HG03432 (cell line): ENCODE measurements at regions not wholly inside any gene's neighbourhood (a gene's known extent, or its start where the extent isn't known, plus 50 kb on each side); places are given as distances from the start of the nearest gene placed in this dataset.
"Not testable (repeated sequence)": the region's sequence is repeated elsewhere in the genome, so short reads cannot be mapped to it uniquely, and the experiment has no call there.

Source experiments
- ATAC-seq: cut with Tn5 transposase; IDR thresholded peaks from one replicate; pipeline ENCODE4 v1.9.1; 2021; ENCODE audit warnings: mild to moderate bottlenecking, moderate library complexity; ENCODE audit not compliant: unreplicated experiment

GRCh38 chr2:107535905-107536689 lies 290.6 kb upstream of the RGPD4 start:
- ATAC-seq = not testable (repeated sequence)

DNA sequence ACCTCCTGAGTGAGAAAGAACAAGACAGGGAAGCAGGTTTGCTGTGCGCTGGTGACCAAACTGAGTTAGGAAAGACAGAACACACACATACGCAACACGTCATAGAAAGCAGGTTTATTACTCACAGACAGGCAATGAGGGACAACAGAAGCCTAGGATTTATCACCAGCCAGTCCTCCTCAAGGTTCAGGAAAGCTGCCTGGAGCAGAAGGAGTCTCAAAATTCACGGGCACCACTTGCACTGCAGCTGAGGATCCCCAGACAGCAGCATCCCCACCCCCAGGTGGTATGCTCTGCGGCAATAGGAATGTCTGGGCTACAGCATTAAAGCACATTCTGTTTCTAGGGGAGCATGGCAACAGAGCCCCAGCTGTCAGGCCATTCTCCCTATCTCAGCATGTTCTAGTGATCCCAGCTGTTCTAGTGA lies 284.4 kb upstream of the RGPD4 start:
- no peak for ATAC-seq

DNA sequence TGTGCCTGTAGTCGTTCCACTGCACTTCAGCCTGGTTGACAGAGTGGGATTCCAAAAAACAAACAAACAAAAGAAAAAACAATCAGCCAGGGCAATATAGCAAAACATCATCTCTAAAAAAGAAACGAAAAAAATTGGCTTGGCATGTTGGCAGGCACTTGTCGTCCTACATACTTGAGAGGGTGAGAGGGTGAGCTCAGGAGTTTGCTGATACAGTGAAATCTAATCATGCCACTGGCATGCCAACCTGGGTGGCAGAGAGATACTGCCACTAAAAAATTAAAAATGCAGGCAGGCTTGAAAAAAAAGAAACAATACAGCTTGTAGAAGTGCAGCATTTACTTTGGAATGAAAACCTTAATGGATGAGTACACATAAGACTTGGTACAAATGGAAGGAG lies 282.9 kb upstream of the RGPD4 start:
- no peak for ATAC-seq

DNA sequence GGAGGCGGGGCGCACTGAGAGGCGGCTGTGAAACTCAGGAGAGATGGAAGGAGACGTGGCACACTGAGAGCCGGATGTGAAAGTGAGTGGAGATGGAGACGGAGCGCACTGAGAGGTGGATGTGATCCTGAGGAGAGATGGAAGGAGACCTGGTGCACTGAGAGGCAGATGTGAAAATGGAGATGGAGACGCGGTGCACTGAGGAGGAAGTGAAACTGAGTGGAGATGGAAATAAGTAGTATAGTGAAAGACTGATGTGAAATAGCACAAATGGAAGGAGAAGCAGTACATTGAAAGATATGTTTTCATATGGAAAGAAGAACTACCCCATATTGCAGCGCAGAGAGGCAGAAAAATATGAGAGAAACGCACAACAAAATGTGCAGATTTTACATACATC lies 281.6 kb upstream of the RGPD4 start:
- ATAC-seq = no peak

GRCh38 chr2:107545851-107546250 lies 280.8 kb upstream of the RGPD4 start:
- no peak for ATAC-seq

- no peak for ATAC-seq
These were observed 278.5 kb upstream of the RGPD4 start for GRCh38 chr2:107548216-107548615.

DNA sequence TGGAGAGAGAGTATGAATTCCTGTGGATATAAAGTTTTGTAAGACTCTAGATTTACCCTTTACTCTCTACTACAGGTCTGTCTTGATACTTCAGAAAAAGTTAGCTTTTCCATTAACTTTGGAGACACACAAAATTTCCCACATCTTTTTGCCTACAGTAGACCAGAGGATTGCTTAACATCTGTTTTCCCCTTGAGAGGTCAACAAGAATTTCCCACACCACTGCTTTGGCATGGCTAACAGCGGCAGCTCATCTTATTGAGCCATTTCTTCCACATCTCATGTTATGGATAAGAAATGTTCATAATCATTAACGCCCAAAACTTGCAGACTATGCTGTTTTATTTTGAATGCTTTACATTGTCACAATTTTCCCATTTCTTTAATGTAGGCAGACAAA lies 273.6 kb upstream of the RGPD4 start:
- ATAC-seq = no peak

DNA sequence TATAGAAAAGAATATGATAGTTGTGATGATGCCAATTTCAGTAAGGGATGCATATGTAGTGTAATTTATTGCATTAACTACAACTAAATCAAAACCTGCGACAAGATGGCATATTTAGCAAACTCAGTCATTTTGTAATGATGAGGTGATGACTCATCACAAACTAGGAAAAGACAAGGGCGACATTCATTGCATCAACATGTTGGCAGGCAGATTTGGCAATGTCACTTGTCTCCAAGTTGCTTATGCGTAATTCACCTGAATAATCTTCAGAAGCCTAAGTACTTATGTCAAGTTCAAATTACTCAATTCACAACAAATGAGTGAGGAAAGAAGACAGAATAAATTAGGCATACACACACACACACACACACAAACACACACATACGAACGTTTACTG lies 273.2 kb upstream of the RGPD4 start:
- ATAC-seq = no peak

DNA sequence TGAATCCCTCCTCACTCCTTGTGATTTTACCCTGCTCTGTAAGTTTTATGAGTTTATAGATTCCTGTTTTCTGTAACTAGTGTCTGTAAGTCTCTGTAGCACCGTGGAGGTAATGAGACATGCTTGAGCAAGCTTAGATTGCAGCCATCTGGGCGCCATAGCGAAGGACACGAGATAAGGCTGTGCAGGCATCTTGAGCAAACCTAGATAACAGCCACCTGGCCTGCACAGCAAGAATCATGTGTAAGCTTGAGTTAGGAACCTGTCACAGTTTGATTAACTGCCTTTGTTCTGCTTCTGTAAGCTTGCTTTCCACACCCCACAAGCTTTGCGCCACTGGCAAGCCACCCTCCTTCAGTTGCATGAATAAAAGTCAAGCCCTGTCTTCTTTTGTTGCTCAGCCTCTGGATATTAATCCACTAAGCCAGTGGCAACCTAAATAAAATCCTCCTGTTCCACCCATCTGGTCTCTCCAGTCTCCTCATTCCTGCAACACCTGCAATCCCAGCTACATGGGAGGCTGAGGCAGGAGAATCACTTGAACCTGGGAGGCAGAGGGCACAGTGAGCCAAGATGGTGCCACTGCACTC lies 270.6 kb upstream of the RGPD4 start:
- no peak for ATAC-seq

DNA sequence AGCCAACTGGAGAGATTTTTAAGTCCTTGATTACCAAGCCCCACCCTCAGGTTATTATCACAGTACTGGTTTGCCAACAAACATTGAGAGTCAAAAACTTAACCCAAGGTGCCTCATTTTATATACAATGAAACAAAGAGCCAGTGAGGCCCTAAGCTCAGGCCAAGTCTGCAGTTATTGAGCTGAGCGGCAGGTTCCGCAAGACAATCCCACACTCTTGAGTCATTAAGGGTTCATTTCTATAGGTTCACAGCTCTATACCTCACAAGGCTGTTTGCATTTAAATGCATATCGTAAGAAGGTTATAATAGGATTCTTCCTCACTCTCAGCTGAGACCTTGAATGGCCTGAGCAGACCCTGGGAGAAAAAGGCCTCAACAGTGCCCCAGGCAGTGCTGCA lies 268.4 kb upstream of the RGPD4 start:
- ATAC-seq = no peak

DNA sequence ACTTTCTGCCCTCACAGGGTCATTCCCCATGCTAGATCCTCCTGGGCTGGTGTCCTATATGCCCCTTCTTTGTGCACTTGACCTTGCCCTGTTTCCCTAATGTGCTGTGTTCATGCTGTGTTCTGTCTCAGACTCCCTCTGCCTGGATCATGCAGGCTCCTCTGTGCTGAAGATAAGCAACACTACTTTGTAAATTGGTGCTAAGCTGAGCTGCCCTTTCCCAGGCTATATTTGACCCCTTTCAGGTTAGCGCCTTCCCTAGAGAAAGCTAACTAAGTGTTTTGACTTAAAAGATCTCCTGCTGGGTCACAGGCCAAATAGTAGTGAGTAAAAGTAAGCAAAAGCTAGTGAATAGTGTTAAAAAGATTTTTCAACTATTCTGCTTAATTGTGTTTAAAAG lies 257.2 kb upstream of the RGPD4 start:
- no peak for ATAC-seq

- no peak for ATAC-seq
These were observed 255.8 kb upstream of the RGPD4 start for GRCh38 chr2:107570876-107571275.

DNA sequence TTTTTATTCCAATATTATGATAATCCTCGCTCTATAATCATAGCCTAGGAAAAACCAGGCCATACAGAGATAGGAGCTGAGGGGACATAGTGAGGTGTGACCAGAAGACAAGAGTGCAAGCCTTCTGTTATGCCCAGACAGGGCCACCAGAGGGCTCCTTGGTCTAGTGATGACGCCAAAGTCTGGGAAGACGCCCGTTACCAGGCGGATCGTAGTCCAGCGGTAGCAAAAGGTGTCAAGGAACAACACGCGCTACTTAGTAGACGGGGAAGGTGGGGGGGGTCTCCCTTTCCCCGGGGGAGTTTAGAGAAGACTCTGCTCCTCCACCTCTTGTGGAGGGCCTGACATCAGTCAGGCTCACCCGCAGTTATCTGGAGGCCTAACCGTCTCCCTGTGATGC lies 253.8 kb upstream of the RGPD4 start:
- not testable (repeated sequence) for ATAC-seq

GRCh38 chr2:107576991-107577390 lies 249.7 kb upstream of the RGPD4 start:
- no peak for ATAC-seq

GRCh38 chr2:107582487-107582886 lies 244.2 kb upstream of the RGPD4 start:
- no peak for ATAC-seq

GRCh38 chr2:107584577-107584976 lies 242.1 kb upstream of the RGPD4 start:
- ATAC-seq = no peak

GRCh38 chr2:107585851-107586250 lies 240.8 kb upstream of the RGPD4 start:
- no peak for ATAC-seq

DNA sequence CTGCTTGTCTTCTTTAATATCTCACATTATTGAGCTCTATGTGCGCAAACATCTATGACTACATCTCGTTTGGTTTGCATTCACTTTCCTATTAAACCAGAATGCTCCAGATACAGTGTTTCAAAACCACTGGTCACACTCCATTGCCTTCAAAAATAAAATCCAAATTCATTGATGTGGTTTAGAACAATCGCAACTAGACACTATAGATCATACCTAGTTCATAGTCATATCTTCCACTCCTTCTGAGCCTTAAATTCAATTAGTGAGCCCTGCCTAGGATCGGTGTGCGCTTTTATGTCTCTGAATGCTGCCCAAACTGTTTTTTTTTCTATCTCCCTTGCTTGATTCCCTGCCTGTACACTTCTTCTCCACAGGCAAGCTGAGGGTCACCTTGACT lies 238.5 kb upstream of the RGPD4 start:
- ATAC-seq = no peak

DNA sequence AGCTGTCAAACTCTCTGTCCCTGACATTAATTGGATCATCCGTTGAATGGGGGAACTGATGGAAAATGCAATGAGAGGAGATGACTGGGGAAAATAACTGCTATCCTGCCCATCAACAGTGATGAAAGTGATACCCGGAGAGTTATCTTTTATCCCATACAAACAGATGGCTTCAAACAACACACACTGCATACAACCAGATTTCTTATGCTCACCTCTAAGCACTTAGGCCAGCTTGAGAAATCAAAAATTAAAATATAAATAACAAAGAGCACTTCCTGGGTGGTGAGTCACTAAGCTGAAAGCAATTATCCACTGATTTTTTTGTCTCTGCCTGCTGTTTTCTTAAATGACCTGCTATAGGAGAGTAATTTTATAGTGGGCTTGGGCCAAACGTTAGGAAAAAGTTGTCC lies 237.6 kb upstream of the RGPD4 start:
- no peak for ATAC-seq

DNA sequence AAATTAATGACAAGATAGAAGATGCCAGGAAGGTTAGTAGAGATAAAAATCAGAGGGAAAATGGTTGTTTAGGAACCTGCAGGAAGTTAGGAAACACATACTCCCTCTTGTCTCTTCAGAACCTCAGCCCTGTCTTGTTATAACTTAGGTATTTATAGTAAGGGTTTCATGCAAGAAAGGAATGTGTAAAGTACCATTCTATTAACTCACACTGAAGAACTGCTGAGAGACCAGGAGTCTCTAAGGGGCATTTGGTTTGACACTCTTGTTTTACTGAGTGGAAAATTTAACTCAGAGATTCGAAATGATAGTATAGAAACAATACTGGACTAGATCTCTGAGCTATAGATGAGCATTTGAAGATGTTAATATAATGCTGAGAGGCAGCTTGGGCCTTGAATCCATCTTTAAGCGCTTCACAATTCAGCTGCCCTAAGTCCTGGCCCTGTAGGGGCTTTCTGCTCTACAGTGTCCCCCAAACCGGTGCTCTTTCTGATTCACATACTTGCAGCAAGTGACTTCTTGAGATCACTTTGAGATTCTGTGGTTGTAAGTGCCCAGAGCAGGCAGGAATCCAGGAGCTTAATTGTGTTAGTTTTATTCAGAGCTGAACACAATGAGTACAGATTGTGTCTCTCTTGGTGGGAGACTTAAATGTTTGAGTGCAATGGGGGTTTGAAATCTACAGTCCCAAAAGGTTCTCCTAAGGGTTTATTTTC lies 235.0 kb upstream of the RGPD4 start:
- no peak for ATAC-seq

GRCh38 chr2:107592280-107592624 lies 234.4 kb upstream of the RGPD4 start:
- ATAC-seq = no peak

DNA sequence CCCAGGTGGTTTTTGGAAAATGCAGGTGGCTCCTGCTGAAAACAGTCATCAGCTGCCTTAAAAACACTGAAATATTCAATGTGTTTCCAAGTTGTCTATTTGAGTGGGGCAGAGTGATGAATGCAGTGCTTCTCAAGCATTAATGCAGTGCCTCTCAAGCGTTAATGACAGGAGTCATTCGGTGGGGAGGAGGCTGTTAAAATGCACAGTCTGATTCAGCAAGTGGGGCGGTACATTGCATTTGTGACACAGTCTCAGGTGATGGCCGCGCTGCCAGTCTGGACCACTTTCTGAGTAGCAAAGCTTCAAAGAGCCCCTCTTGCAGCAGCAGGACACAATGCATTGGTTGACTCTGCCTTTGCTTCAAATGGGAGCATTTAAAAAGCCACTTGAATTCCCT lies 231.4 kb upstream of the RGPD4 start:
- no peak for ATAC-seq
